Esophagus (tissue), 2 donors: ENCODE measurements at regions not wholly inside any gene's neighbourhood (a gene's known extent, or its start where the extent isn't known, plus 50 kb on each side); places are given as distances from the start of the nearest gene placed in this dataset.

Experiments
- H3K27ac ChIP-seq, 2 donors: one replicate each; pipeline ENCODE4 v1.5.1; 2013; ENCODE audit warnings: low read depth in 2 of 2, mild to moderate bottlenecking in 2 of 2, inconsistent platforms in 1 of 2, low read length in 1 of 2, moderate library complexity in 1 of 2
- H3K27me3 ChIP-seq, 2 donors: one replicate each; pipeline ENCODE4 v1.6.1; 2013; ENCODE audit warnings: low read length in 2 of 2, control low read depth in 1 of 2, mild to moderate bottlenecking in 1 of 2; ENCODE audit not compliant: insufficient read depth in 2 of 2, control insufficient read depth in 1 of 2
- H3K36me3 ChIP-seq, 2 donors: one replicate each; pipeline ENCODE4 v1.6.1; 2013; ENCODE audit warnings: low read length in 1 of 2; ENCODE audit not compliant: control insufficient read depth in 2 of 2, insufficient read depth in 2 of 2
- H3K4me1 ChIP-seq, 2 donors: one replicate each; pipeline ENCODE4 v1.6.1; 2013; ENCODE audit warnings: low read length in 1 of 2; ENCODE audit not compliant: control insufficient read depth in 2 of 2, insufficient read depth in 2 of 2
- H3K4me3 ChIP-seq, 2 donors: one replicate each; pipeline ENCODE4 v1.5.1; 2013; ENCODE audit warnings: low read length in 2 of 2, mild to moderate bottlenecking in 2 of 2, low read depth in 1 of 2, moderate library complexity in 1 of 2
- H3K9me3 ChIP-seq, 2 donors: one replicate each; pipeline ENCODE4 v1.6.1; 2013; ENCODE audit warnings: mild to moderate bottlenecking in 2 of 2, low read depth in 1 of 2, low read length in 1 of 2, moderate library complexity in 1 of 2; ENCODE audit not compliant: control insufficient read depth in 2 of 2, insufficient read depth in 1 of 2
- WGBS, 2 donors: extraction: QIAGEN DNeasy Blood & Tissue Kit; methylation state at CpG; one replicate each; pipeline ENCODE4 v1.1.7; 2013; 5-methylcytosine and 5-hydroxymethylcytosine counted together
- donor health status: healthy with polysubstance abuse.
- donor health status: Bipolar disorder and iron deficiency.

GRCh38 chr1:221053889-221054288, 174.6 kb downstream of the HLX start:
- 55 to 68% methylated on average over 4 of the region's 4 CpGs for WGBS, 2 donors
- Histone ChIP-seq H3K27ac (no peak overlapping the region), H3K36me3 (no peaks in the 10 kb centered on the region), H3K4me3 (no peak overlapping the region), H3K27me3 (no peaks in the 10 kb centered on the region), H3K9me3 (no peaks in the 10 kb centered on the region), H3K4me1 (no peaks in the 10 kb centered on the region)

- WGBS, 2 donors: 63% methylated on average over 1 of the region's 1 CpG
- H3K4me1 ChIP-seq: no peaks in the 10 kb centered on the region
- H3K36me3 ChIP-seq: no peaks in the 10 kb centered on the region
- H3K9me3 ChIP-seq: no peaks in the 10 kb centered on the region
- H3K4me3 ChIP-seq: no peak overlapping the region
- H3K27ac ChIP-seq: no peak overlapping the region
- H3K27me3 ChIP-seq: no peaks in the 10 kb centered on the region
These were observed 180.3 kb downstream of the HLX start for GRCh38 chr1:221059506-221059905.

DNA sequence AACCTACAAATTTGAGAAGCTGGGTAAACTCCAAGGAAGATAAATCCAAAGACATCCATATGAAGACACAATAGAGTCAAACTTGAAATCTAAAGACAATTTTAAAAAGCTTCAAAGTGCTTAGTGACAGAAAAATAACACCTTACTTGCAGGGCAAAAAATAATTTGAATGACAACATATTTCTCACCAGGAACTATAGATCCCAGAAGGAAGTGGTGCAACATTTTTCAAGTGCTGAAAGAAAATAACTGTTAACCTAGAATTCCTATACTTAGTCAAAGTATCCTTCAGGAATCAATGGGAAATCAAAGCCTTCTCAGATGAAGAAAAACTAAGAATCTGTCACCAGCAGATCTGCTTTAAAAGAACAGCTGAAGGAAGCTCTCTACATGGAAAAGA, 184.4 kb downstream of the HLX start:
- no peaks in the 10 kb centered on the region for H3K9me3 ChIP-seq
- H3K4me3 ChIP-seq: no peak overlapping the region
- no peaks in the 10 kb centered on the region for H3K36me3 ChIP-seq
- no peaks in the 10 kb centered on the region for H3K4me1 ChIP-seq
- H3K27me3 ChIP-seq: no peaks in the 10 kb centered on the region
- H3K27ac ChIP-seq: no peak overlapping the region

DNA sequence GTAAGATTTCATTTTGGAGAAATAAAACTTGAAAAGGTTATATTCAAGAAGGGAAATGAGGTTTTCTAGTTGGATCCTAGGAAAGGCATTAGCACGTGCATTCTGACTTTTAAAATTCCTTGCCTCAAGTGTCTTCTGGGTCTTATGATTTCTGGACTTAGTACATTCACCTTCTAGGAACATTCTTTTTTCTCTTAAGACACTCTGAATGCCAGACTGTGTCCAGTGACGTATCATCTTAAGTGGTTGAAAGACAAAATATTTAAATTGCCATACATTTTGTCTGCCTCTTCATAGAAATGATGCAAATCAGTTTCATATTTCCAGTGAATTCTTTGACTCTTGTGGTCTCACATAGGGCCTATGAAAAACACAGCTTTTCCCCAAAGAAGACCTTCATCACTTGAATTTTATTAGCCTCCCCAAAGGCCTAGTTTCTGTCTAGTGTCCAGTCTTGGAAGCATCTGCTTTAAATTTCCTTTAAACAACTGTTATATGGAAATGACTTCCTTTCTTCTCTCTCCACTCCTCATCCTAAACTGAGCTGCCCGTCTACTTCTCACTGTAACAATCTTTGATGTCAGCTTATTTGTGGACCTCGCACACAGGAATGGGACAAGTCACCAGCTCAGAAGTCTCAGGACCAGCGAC, 187.2 kb downstream of the HLX start:
- WGBS, 2 donors: 80% methylated on average over 5 of the region's 5 CpGs
- no peak overlapping the region for H3K4me3 ChIP-seq
- no peak overlapping the region for H3K27ac ChIP-seq

DNA sequence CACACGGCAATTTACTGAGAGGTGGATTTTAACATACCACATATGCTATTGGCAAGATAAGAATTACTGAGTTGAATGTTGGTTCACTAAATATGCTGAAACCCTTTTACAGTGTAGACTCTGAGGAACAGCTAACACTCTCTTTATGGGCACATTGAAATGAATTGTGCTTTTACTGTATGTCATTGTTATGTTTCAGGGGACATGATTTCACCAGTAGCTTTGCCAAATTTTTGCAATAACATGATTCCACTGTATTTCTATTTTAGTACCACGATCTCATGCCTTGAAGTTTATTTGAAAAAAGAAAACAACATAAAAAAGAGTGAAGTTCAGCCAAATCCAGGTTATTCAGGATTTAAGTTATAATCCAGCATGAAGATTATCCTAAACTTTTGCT, 188.5 kb downstream of the HLX start:
- no peaks in the 10 kb centered on the region for H3K27me3 ChIP-seq
- H3K9me3 ChIP-seq: no peaks in the 10 kb centered on the region
- no peaks in the 10 kb centered on the region for H3K36me3 ChIP-seq
- WGBS, 2 donors: 60% methylated on average over 2 of the region's 2 CpGs
- no peaks in the 10 kb centered on the region for H3K4me1 ChIP-seq
- no peak overlapping the region for H3K27ac ChIP-seq
- no peak overlapping the region for H3K4me3 ChIP-seq

More for the DNA sequence above, 187.2 kb downstream of the HLX start:
- no peaks in the 10 kb centered on the region for H3K27me3 ChIP-seq
- no peaks in the 10 kb centered on the region for H3K4me1 ChIP-seq
- H3K9me3 ChIP-seq: no peaks in the 10 kb centered on the region
- no peaks in the 10 kb centered on the region for H3K36me3 ChIP-seq

GRCh38 chr1:221069178-221069903, 190.1 kb downstream of the HLX start:
- H3K27ac ChIP-seq: no peak overlapping the region
- H3K9me3 ChIP-seq: no peaks in the 10 kb centered on the region
- no peaks in the 10 kb centered on the region for H3K36me3 ChIP-seq
- 70 to 74% methylated on average over 5 of the region's 5 CpGs for WGBS, 2 donors
- H3K4me3 ChIP-seq: no peak overlapping the region
- no peaks in the 10 kb centered on the region for H3K27me3 ChIP-seq
- no peaks in the 10 kb centered on the region for H3K4me1 ChIP-seq

DNA sequence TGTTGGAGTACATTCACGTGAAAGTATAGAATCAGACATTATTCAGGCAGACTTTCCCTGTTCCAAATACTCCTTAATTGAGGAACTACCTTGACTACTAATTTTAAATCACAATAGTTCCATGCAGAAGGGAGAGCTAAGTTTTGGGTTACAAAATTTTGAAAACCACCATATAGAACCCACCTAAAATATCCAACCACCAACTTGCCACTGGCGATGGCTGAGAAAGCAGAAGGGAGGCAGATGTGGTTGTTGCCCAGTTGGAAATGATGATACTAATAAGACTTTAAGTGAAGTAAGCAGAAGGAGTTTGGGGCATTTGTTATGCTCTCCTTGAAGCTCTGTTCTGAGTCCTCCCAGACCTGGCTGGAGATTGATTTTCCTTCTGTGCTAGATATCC, 190.7 kb downstream of the HLX start:
- WGBS, 2 donors: 78 to 80% methylated on average over 2 of the region's 2 CpGs
- H3K4me3 ChIP-seq: no peak overlapping the region
- no peaks in the 10 kb centered on the region for H3K36me3 ChIP-seq
- no peaks in the 10 kb centered on the region for H3K27me3 ChIP-seq
- no peak overlapping the region for H3K27ac ChIP-seq
- no peaks in the 10 kb centered on the region for H3K4me1 ChIP-seq
- H3K9me3 ChIP-seq: no peaks in the 10 kb centered on the region

DNA sequence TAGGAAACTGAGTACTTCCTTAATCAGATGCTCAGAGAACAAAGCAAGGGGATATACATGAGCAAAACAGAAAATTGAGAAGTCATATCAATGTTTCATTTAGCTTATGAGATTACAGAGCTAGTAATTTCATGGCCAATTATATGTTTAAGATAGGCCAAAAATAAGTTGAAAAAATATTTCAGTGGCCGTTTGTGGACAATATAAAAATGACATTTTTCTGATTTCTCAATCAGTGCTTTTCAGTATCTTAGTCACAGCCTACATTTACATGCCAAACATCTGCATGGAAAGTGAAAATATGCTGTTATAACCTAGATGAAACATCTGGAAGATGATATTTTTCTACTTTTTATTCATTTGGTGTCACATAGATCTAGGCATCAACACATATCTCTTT, 192.5 kb downstream of the HLX start:
- H3K4me3 ChIP-seq: no peak overlapping the region
- no peaks in the 10 kb centered on the region for H3K4me1 ChIP-seq
- no peak overlapping the region for H3K27ac ChIP-seq
- H3K9me3 ChIP-seq: no peaks in the 10 kb centered on the region
- no peaks in the 10 kb centered on the region for H3K36me3 ChIP-seq
- no peaks in the 10 kb centered on the region for H3K27me3 ChIP-seq
- WGBS, 2 donors: 36 to 57% methylated on average over 1 of the region's 1 CpG

- Histone ChIP-seq H3K4me1 (no peaks in the 10 kb centered on the region), H3K27ac (no peak overlapping the region), H3K36me3 (no peaks in the 10 kb centered on the region), H3K9me3 (no peaks in the 10 kb centered on the region), H3K27me3 (no peaks in the 10 kb centered on the region), H3K4me3 (no peak overlapping the region)
- 55 to 74% methylated on average over 1 of the region's 1 CpG for WGBS, 2 donors
These were observed 193.0 kb downstream of the HLX start for GRCh38 chr1:221072214-221072613.

- Histone ChIP-seq H3K36me3 (no peaks in the 10 kb centered on the region), H3K4me3 (no peak overlapping the region), H3K9me3 (no peaks in the 10 kb centered on the region), H3K4me1 (no peaks in the 10 kb centered on the region), H3K27me3 (no peaks in the 10 kb centered on the region), H3K27ac (no peak overlapping the region)
- 63 to 66% methylated on average over 2 of the region's 2 CpGs for WGBS, 2 donors
These were observed 195.1 kb downstream of the HLX start for GRCh38 chr1:221074332-221074731.
